RWPE1 (cell line): ENCODE measurements at regions not wholly inside any gene's neighbourhood (a gene's known extent, or its start where the extent isn't known, plus 50 kb on each side); places are given as distances from the start of the nearest gene placed in this dataset.
"Not testable (repeated sequence)": the region's sequence is repeated elsewhere in the genome, so short reads cannot be mapped to it uniquely, and the experiment has no call there.

Experiments
- CTCF ChIA-PET: fragments of 350-600 bp; sonication (Branson Sonifier 250); formaldehyde crosslinking; extraction: SDS; loops from one replicate; lab custom pipeline; 2021; lab: Yijun Ruan, JAX
- POLR2A ChIA-PET: fragments of 400-600 bp; formaldehyde crosslinking; extraction: SDS; loops from one replicate; lab custom pipeline; 2020; ENCODE audit warnings: antibody characterized with exemption; ENCODE audit not compliant: low non-redundant PET; lab: Yijun Ruan, JAX
- DNase-seq: peaks from one replicate; pipeline ENCODE4 v3.0.0; 2012; ENCODE audit warnings: low spot score
- H3K27ac ChIP-seq: fragments of 450-650 bp; 2 replicates; pipeline ENCODE4 v1.5.1; 2017
- TF ChIP-seq, protein P1 (sequence below): fragments of 450-650 bp; conservative IDR thresholded peaks from 2 replicates; pipeline ENCODE4 v1.5.1; 2017; ENCODE audit warnings: low read depth, mild to moderate bottlenecking

DNA sequence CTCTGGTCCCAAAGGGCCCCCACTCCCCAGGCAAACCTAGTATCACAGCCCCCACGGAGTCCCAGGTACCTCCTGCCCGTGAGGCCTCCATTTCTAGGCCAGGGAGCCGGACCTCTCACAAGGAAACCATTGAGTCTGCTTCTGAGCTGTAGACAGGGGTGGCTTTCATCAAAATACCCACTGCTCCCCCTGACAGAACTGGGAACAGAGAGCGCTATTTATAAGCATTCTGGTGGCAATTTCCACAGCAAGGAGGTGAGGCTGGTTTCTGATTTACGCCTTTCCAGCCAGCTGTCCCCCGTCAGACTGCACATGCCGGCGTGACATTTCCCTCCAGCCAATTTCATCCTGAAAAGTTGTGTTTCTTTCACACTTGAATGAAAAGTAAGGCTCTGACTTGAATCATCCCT, 407.5 kb upstream of the PRKCQ start:
- DNase-seq: no peak
- H3K27ac ChIP-seq: no peak overlapping the region
- POLR2A ChIA-PET: no interaction called here
- CTCF ChIA-PET: no interaction called here
- TF ChIP-seq, protein P1, sequence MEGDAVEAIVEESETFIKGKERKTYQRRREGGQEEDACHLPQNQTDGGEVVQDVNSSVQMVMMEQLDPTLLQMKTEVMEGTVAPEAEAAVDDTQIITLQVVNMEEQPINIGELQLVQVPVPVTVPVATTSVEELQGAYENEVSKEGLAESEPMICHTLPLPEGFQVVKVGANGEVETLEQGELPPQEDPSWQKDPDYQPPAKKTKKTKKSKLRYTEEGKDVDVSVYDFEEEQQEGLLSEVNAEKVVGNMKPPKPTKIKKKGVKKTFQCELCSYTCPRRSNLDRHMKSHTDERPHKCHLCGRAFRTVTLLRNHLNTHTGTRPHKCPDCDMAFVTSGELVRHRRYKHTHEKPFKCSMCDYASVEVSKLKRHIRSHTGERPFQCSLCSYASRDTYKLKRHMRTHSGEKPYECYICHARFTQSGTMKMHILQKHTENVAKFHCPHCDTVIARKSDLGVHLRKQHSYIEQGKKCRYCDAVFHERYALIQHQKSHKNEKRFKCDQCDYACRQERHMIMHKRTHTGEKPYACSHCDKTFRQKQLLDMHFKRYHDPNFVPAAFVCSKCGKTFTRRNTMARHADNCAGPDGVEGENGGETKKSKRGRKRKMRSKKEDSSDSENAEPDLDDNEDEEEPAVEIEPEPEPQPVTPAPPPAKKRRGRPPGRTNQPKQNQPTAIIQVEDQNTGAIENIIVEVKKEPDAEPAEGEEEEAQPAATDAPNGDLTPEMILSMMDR: no peak

DNA sequence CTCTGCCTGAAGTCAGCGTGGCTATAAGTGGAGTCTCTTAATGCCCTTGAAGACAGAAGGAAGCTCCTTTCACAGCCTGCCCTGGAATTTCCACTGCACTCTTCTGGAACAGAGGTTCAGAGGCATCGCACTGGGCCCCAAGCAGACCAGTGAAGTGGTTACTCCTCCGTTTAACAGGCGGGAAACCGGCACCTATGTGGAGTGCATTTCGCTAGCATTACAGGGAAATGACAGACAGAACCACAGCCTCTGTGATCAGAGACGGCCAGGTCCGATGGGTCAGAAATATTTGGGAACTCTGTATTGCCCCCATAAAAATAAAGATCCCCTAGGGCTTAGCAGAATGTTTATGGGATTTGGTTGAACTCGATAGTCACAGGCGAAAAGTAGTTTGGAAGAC, 406.9 kb upstream of the PRKCQ start:
- ChIA-PET POLR2A (no interaction called here), CTCF (no interaction called here)
- no peak overlapping the region for H3K27ac ChIP-seq
- DNase-seq: no peak
- TF ChIP-seq, protein P1: no peak

DNA sequence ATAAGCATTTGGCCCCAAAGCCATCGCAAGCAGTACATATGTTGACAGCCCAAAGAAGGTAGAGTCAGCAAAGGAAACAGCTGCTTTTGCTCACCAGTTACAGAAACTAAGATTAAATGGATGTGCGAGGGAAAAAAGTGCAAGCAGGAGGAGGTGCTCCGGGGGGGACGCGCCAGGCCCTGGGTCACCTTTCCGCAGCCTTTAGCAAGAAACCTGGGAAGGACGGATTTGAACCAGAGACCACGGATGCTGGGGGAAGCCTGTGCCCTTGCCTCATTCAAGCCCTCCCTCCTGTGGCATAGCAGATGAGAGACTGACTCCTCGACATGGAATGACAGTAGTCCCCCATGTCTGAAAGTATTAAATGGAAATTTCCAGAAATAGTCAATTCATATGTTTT, 405.6 kb upstream of the PRKCQ start:
- ChIA-PET POLR2A (no interaction called here), CTCF (interaction anchor here (0.7 kb wide), 1 partner anchor 31 kb away, joined by 4 read pairs; no protein-coding TSS in a partner anchor)
- DNase-seq: no peak
- no peak overlapping the region for H3K27ac ChIP-seq
- TF ChIP-seq, protein P1: no peak

DNA sequence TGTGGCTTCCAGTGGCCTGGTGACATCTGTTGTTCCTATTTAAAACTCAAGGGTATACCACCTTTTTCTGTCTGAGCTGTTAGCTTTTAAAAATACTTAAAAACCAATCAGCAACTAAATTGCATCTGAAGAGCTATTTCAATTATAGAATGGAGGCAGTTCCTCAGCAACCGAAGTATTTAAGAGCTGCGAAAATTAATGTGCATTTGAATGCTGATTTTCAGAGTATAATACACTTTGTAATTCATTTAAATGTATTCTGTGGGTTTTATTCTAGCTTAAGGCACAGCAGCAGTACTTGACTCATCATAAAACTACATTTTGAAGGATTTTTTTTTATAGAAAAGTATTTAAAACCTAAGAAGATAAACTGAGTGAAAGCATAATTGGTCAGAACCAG, 404.9 kb upstream of the PRKCQ start:
- POLR2A ChIA-PET: no interaction called here
- CTCF ChIA-PET: interaction anchor here (0.9 kb wide), 1 partner anchor 47 kb away, joined by 3 read pairs; no protein-coding TSS in a partner anchor
- no peak overlapping the region for H3K27ac ChIP-seq
- DNase-seq: no peak
- TF ChIP-seq, protein P1: no peak

DNA sequence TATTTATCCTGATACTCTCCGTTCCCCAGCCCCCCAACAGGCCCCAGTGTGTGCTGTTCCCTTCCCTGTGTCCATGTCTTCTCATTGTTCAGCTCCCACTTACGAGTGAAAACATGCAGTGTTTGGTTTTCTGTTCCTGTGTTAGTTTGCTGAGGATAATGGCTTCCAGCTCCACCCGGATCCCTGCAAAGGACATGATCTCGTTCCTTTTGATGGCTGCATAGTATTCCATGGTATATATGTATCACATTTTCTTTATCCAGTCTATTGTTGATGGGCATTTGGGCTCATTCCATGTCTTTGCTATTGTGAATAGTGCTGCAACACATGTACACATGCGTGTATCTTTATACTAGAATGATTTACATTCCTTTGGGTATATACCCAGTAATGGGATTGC, 403.9 kb upstream of the PRKCQ start:
- H3K27ac ChIP-seq, POLR2A ChIA-PET, DNase-seq: not testable (repeated sequence)
- CTCF ChIA-PET: interaction anchor here (0.5 kb wide), 1 partner anchor 132 kb away, joined by 3 read pairs; no protein-coding TSS in a partner anchor

DNA sequence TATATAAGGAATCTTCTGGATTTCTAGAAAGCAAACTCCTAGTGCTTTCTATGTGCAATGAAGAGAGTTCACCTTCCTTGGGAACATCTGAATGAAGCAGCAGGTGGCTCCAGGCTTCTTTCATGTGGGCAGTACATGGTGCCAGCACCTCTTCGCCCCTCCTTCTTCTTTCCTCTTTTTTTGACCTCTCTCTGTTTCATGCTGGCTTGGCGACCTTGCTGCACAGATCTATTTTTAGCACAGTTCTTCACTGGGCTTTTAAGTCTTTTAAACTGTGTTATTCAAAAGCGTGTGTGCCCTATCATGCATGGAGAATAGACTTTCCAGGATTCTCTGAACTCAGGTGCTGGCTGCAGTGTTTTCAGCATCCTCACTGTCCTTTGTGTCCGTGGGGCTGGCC, 400.3 kb upstream of the PRKCQ start:
- ChIA-PET CTCF (no interaction called here), POLR2A (no interaction called here)
- TF ChIP-seq, protein P1: no peak
- no peak for DNase-seq
- H3K27ac ChIP-seq: no peak overlapping the region

DNA sequence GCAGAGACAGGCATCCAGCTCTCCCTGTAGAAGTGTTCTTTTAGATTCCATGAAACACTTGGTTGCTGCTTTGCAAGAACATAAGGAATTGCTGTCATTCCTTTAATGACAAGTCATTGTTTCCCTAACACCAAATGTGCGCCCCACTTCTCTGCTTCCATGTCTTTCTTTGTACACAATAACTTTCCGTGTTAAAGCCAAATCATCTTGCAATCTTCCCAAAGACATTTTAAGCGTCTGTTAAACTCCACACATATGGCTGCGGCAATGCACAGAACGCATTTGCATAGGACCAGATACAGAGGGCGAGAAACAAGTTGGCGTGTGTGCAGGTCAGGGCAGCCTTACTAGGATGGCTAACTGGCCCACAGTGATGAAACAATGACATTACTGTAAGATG, 399.3 kb upstream of the PRKCQ start:
- TF ChIP-seq, protein P1: no peak
- no peak overlapping the region for H3K27ac ChIP-seq
- ChIA-PET POLR2A (no interaction called here), CTCF (interaction anchor here (0.5 kb wide), 1 partner anchor 14 kb away, joined by 3 read pairs; no protein-coding TSS in a partner anchor)
- DNase-seq: no peak
